ENCODE measurements at regions not wholly inside any gene's neighbourhood (a gene's known extent, or its start where the extent isn't known, plus 50 kb on each side); places are given as distances from the start of the nearest gene placed in this dataset.

DNA sequence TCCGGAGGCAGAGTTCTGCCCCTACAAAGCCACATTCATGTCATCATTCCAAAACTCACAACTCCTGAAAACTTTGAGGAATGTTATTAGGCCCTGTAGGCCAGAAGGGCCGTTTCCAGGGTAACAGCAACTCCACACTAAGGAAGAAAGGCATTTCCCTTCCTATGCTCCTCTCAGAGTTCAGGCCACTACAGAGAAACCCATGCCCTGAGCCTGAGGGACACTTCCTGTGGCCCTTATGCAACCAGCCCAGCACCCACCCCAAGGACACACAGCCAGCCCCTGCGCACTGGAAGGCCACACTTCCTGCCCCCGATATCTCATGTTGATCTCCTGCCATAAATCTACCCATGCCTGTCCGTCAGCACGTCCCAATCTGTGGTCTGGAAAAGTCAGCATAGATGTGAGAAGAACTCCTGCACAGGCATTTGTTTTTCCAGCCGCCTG is 289.3 kb downstream of the BCOR start:
- TF ChIP-seq, protein P1, sequence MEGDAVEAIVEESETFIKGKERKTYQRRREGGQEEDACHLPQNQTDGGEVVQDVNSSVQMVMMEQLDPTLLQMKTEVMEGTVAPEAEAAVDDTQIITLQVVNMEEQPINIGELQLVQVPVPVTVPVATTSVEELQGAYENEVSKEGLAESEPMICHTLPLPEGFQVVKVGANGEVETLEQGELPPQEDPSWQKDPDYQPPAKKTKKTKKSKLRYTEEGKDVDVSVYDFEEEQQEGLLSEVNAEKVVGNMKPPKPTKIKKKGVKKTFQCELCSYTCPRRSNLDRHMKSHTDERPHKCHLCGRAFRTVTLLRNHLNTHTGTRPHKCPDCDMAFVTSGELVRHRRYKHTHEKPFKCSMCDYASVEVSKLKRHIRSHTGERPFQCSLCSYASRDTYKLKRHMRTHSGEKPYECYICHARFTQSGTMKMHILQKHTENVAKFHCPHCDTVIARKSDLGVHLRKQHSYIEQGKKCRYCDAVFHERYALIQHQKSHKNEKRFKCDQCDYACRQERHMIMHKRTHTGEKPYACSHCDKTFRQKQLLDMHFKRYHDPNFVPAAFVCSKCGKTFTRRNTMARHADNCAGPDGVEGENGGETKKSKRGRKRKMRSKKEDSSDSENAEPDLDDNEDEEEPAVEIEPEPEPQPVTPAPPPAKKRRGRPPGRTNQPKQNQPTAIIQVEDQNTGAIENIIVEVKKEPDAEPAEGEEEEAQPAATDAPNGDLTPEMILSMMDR (IDR thresholded peaks at IDR 0.05; ENCODE audit: low read depth, low read length) = no peak
- DNase-seq (ENCODE audit: low read depth, low spot score) = peak; percentile 85
- in situ Hi-C loops (cut with HindIII; ENCODE audit: low sequenced_read_pairs) = no loop called here
- H3K4me3 ChIP-seq (ENCODE audit: low read depth, low read length) = no peak overlapping the region

DNA sequence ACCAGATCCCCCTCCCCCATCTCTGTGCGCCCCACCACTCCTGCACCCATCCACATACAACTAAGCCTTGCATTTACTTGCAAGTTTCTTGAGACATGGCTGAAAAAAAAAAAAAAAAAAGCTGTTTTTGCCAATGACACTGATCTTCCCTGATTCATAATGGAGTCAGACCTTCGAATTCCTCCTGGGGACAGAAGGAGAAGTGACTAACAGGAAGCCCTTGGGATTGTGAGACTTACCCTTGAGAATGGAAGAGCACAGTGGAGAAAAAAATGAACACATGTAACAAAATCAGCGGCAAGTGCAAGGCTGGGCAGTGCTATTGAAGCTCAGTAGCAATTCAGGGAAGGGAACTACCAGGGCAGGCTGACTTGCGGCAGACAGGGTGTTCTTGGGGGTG is 288.4 kb downstream of the BCOR start:
- no peak overlapping the region for H3K4me3 ChIP-seq (ENCODE audit: low read depth, low read length)
- TF ChIP-seq, protein P1 (IDR thresholded peaks at IDR 0.05; ENCODE audit: low read depth, low read length) = no peak
- in situ Hi-C loops (cut with HindIII; ENCODE audit: low sequenced_read_pairs) = no loop called here
- peak; percentile 52 for DNase-seq (ENCODE audit: low read depth, low spot score)

DNA sequence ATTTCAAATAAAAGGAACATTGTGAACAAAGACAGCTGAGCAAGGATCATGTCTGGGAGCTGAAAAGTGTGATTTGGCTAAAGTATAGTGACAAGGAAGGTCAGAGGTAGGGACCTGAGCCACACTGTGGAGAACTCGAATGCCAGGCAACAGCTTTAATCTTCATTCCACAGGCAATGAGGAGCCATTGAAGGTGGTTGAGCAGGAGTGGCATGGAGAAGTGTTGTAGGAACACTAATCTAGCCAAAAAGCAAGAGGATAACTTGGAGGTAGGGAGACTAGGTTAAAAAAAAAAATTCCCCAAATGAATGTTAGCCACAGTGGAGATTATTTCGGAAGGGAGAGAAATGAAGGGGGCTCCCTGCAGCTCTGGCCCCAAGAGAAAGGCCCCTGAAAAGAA is 286.9 kb downstream of the BCOR start:
- no peak for DNase-seq (ENCODE audit: low read depth, low spot score)
- TF ChIP-seq, protein P1 (IDR thresholded peaks at IDR 0.05; ENCODE audit: low read depth, low read length) = no peak
- in situ Hi-C loops (cut with HindIII; ENCODE audit: low sequenced_read_pairs) = no loop called here
- H3K4me3 ChIP-seq (ENCODE audit: low read depth, low read length) = no peak overlapping the region

DNA sequence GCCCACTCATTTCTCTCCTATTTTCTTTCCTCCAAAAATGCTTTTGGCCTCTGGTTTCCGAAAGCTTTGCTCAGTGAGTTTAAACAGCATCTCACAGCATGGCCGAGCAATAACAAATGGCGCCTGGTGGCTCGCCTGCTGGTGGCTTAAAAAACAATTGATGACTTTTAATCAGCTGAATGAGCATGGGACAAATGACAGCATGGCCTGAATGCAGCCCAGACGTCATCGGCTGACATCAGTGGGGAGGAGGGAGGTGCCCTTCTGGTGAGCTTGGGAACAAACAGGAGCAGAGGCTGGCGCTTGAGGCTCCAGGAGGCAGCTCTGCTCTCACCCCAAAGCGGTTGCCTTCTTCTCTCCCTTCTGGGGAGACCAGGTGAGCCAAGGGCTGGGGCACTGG is 286.4 kb downstream of the BCOR start:
- H3K4me3 ChIP-seq (ENCODE audit: low read depth, low read length) = no peak overlapping the region
- no peak for DNase-seq (ENCODE audit: low read depth, low spot score)
- TF ChIP-seq, protein P1 (IDR thresholded peaks at IDR 0.05; ENCODE audit: low read depth, low read length) = no peak
- in situ Hi-C loops (cut with HindIII; ENCODE audit: low sequenced_read_pairs) = no loop called here

DNA sequence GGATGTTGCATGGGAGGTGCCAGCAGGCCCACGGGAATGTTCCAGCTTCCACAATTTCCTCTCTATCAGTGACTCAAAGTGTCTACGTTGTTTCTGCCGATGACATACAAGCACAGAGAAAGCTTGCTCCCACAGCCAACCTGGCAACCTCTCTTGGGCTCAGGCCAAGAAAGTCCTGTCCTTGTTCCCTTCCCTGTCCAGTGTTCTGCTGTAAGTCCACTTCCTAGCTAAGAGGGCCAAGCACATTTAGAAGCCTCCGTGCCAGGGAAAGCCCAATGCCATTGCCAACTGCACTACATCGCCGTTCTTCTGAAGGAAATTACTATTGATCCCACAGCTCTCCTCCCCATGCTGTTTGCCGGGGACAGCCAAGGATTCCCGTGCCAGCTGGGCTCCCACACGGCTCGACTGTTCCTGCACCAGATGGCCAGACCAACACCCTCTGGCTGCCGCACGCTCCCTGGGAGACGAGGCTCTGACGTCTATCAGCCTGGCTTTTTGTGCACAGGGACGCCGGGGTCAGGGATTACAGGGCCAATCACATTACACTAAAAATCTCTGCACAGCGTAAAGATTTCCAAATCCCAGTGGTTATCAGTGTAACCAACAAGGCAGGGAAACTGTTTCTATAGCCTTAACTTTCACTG is 284.0 kb downstream of the BCOR start:
- DNase-seq (ENCODE audit: low read depth, low spot score) = peak; percentile 79
- TF ChIP-seq, protein P1 (IDR thresholded peaks at IDR 0.05; ENCODE audit: low read depth, low read length) = no peak
- in situ Hi-C loops (cut with HindIII; ENCODE audit: low sequenced_read_pairs) = no loop called here
- no peak overlapping the region for H3K4me3 ChIP-seq (ENCODE audit: low read depth, low read length)

DNA sequence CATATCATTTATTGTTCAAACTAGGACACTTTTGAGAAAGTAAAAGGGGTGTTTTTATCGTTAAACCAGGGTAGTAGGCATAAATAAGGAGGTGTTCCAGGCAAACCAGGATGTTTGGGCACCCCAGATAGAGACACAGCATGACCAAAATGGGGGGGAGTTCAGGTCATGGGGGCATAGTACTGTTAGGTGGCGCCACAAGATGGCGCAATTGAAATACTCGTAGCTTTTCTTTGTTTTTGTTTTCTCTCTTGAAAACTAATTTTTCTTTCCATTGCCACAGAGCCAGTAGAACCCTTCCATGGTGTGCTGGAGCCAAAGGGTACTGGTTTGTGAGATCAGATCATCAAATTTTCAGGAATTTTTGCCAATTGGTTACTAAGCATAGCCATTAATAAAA is 283.4 kb downstream of the BCOR start:
- TF ChIP-seq, protein P1 (IDR thresholded peaks at IDR 0.05; ENCODE audit: low read depth, low read length) = peak; percentile 40
- no peak for DNase-seq (ENCODE audit: low read depth, low spot score)
- no peak overlapping the region for H3K4me3 ChIP-seq (ENCODE audit: low read depth, low read length)
- in situ Hi-C loops (cut with HindIII; ENCODE audit: low sequenced_read_pairs) = no loop called here
